ENCODE measurements at regions not wholly inside any gene's neighbourhood (a gene's known extent, or its start where the extent isn't known, plus 50 kb on each side); places are given as distances from the start of the nearest gene placed in this dataset.

- DNase-seq = no peak
These were observed 119.6 kb downstream of the MTX2 start for GRCh38 chr2:176388861-176389260.

- DNase-seq = no peak
These were observed 121.3 kb downstream of the MTX2 start for GRCh38 chr2:176390276-176391147.

- DNase-seq = no peak
These were observed 121.8 kb downstream of the MTX2 start for GRCh38 chr2:176391148-176391419.

DNA sequence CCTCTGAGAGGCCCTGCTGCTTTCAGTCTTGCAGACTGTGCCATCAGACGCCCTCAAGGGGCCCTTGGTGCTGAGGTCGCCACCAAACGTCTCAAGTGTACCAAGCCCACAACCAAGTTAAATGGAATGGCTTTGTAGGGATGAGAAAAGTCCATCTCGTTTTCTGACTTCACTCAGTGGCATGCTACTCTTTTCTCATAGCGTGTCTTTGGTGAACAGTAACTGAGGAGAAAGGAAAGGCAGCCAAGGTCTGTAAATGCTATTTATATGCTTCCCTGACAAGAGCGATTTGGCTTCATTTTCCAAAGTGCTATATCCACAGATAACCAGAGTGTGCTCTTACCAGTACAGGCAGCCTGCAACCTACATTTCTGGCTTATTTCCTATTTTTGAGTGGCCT is 123.0 kb downstream of the MTX2 start:
- DNase-seq = no peak

GRCh38 chr2:176392744-176393414 is 123.6 kb downstream of the MTX2 start:
- DNase-seq = no peak

DNA sequence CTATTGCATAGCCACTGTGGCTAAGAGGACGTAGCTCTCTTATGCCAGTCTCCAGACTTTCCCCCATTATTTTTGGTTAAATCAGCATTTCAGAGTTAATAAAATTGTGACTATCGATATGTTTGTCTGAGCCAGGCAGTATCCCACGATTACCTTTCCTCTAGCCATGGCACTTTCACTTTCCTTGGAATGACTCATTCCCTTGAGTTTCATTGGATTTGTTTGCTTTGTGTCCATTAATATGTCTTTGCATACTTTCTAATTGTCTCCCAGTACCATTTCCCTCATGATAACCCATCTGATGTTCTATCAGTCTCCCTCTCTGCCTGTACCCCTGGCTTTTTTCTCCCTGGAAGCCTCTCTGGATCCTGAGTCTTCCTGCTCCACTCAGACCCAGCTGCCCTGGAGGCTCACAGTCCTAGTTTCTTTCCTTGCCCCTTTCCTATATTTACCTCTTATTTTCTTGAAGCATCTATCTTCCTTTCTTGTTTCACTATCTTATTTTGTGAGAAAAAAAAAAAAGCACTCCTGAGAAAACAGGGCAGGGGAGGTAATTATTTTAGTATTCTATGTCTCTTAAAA is 126.1 kb downstream of the MTX2 start:
- DNase-seq = no peak

- DNase-seq = no peak
These were observed 129.2 kb downstream of the MTX2 start for GRCh38 chr2:176398243-176399073.

DNA sequence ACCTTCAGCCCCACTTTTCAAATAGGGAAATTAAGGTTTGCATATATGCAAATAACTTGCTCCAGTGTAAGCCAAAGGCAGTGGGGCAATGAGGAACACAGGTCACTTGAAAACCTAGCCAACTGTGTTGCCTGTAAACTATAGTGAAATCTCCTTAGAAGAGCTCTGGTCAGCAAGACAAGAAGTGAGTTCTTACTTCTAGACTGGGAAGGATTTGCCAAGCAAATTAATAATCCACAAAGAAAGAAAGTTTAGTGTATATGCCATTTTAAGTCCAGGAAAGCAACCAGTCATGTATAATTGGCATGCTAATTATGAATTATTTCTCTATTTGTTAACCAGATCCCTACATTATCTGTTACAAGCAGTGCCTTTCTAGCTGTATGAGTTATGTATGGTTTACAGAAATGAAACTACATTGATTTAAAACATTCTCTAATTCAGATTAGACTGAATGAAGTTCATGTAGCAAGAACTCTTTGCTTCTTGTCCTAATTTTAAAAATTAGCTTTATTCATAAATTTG is 129.9 kb downstream of the MTX2 start:
- no peak for DNase-seq

GRCh38 chr2:176405477-176405876 is 136.2 kb downstream of the MTX2 start:
- DNase-seq = no peak

GRCh38 chr2:176407706-176408105 is 138.5 kb downstream of the MTX2 start:
- no peak for DNase-seq

- no peak for DNase-seq
These were observed 140.4 kb downstream of the MTX2 start for GRCh38 chr2:176409671-176410070.

- DNase-seq = no peak
These were observed 142.9 kb downstream of the MTX2 start for GRCh38 chr2:176412136-176412535.

DNA sequence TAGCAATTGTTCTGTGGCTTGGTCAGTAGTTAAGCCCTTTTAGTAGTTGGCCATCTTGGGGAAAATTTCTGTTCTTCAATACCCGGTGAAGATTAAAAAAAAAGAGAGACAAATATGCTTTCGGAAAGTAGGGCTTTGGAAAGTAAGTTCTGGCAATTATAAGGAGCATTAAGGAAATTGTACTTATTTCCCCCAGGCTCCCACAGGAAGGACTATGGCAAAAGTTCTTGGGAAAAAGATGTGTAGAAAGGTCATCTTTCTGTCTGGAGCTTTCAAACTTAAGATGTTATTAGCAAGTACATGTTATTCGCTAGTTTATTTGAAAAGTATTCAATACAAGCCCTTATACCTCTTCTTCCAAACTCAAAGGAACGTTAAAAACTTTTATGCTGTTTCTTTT is 144.5 kb downstream of the MTX2 start:
- DNase-seq = no peak

GRCh38 chr2:176414641-176415040 is 145.4 kb downstream of the MTX2 start:
- no peak for DNase-seq

DNA sequence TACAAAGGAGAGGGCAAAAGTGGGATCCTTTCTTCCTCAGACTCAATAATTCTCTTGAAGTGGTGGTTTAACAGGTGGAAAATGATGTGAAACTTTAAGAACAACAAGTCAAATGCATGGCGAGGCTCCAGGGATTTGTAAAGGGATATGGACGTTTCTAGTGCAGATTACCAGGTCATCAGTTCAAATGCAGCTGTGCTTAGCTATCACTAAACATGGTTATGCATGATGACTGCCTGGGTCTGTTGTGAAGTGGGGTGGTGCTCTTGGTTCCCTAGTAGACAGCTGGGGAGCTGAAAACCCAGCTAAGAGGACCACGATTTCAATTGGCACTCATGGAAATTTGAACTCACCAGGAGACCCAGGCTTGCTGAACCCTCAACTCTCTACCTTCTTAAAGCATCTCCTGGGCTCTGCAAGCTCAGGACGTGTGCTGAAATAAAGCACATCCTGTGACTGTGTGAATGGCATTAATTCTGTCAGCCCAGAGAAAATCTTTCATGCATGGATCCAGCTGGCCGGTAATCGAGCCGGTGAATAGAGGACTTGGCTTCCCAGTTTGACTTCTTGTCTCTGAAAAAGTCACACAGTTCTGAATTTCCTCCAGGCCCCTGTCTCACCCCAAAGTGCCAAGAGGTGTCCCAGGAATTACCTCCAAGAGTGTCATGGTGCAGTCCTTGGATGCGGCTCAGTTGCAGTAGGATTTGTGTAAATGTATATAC is 146.1 kb downstream of the MTX2 start:
- DNase-seq = no peak

DNA sequence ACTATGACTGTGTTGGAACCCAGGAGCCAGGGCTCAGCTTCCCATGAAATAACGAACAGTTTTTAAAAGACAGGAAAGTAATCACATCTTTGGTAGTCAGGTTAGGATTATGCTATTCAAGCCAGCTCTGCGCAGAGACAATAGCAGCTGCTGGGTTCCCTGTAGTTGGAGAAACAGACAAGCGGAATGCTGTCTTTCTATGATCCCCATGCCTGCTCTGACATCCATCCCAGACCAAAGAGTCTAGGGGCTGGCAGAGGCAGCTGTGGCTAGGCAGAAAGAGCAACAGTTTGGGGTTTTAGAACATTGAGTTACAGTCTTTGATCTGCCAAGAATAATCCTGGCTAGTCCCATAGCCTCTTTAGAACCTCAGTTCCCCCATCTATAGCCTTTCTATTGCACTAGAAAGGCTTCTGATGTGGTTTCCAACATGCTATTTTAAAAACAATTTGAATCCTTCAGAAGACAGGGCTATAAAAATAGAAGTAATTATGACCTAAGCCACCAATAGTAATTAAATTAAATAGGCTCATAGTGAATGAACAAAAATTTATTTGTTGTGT is 146.8 kb downstream of the MTX2 start:
- DNase-seq = no peak

GRCh38 chr2:176418768-176419167 is 149.5 kb downstream of the MTX2 start:
- no peak for DNase-seq

DNA sequence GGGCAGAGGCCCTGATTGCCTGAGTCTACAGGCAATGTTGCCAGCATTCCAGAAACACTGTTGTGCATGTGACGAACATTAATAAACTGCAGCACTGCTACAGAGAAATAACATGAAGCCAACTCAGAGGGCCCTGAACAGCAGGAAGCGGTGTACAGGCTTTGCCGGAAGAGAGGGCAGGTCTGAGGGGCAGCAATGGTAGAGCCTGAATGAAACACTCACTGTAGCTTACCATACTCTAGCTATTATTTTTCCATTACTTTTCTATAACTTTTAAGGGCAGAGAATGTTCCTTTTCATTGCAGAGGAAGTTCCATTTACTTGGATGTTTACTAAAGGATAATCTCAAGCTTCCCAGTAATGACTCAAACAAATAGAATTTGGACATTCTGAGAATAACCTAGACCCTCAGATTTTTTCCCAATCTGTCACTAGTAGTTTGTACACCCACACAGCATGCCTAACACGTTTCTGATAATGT is 150.4 kb downstream of the MTX2 start:
- DNase-seq = no peak

DNA sequence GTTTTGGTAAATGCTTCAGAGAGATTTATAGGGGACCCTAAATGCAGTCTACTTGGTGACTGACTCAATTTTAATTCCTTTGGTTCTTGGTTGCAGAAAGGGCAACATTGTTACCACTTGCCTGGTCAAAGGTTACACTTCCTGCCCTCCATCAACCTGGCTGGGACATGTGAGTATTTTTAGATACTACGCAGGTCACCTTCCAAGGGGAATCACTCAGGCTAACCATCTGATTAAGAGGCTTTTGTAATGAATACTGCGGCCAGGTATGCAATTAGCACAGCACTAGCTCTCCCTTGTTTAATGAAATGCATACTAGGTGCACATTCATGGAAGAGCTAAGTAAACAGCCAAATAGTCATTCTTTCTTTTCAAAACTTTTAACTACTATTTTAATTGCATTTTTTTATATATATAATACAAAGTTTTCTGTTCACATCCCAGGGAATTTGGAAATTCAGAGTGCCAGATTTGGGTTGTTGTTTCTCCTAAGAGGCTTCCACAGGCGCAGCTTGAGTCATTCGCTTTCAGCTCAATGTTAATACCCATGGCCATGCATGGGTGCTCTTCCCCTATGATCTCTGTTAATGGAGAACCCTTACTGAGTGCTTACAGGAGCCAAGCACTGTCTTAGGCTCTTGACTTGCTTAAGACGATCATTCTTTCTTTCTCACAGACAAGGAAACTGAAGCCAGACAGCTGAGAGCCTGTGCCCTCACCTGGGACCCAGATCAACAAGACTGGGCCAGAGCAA is 152.2 kb downstream of the MTX2 start:
- DNase-seq = no peak

DNA sequence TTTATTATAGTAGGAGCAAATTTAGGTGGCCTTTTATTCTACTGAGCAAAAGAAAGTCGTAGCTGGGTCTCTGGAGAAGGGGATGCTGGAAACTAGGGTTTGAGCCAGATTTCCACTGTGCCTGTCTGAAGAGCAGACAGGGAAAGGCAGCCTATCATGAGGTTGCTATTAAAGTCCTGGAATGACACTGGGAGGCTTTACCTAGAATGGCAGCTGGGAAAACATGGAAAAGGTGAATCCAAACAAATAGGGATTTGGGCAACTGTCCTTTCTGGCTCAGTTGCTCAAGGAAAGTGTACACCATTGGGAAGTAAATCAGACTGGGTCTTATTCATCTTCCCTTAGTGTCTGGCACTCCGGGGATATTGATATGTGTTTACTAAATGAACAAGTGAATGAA is 154.6 kb downstream of the MTX2 start:
- DNase-seq = no peak

DNA sequence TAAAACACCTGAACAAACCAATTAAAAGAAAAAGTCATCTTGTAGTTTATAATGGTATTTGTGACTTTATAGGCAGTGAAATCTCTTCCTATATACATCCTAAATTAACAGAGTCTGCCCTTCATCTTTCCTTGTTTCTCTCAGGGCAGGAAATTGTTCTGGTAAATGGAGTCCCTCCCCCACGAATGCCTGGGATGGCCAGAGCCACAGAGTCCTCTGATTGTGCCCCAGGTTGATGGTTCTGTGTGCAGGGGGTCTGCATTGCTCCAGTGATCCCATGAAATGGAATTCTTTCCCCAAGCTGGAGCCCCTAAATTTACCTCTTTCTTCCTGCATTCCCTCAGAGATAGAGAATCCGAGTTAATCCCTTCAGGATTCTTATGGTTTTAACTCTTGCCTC is 155.5 kb downstream of the MTX2 start:
- DNase-seq = no peak
